ENCODE measurements at regions not wholly inside any gene's neighbourhood (a gene's known extent, or its start where the extent isn't known, plus 50 kb on each side); places are given as distances from the start of the nearest gene placed in this dataset.

DNA sequence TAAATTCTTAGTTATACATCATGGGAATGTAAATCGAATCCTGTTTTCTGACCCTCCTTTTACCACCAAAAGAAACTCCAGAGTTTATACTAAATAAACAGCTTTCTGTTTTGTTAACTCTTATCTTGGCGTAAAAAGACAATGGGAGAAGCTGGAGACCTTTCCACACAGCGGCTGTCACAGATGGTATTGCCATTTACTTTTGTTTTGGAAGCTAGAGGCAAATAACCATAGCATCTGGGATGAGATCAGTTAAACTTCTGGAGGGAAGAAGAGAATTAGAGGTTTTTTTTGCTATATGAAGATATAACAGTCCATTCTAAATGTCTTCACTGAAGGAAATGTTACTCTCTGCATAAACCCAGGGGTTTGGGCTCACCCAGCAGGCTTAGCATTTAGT is 258.9 kb downstream of the REEP3 start:
- TF ChIP-seq, protein P1, sequence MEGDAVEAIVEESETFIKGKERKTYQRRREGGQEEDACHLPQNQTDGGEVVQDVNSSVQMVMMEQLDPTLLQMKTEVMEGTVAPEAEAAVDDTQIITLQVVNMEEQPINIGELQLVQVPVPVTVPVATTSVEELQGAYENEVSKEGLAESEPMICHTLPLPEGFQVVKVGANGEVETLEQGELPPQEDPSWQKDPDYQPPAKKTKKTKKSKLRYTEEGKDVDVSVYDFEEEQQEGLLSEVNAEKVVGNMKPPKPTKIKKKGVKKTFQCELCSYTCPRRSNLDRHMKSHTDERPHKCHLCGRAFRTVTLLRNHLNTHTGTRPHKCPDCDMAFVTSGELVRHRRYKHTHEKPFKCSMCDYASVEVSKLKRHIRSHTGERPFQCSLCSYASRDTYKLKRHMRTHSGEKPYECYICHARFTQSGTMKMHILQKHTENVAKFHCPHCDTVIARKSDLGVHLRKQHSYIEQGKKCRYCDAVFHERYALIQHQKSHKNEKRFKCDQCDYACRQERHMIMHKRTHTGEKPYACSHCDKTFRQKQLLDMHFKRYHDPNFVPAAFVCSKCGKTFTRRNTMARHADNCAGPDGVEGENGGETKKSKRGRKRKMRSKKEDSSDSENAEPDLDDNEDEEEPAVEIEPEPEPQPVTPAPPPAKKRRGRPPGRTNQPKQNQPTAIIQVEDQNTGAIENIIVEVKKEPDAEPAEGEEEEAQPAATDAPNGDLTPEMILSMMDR (IDR thresholded peaks at IDR 0.05; ENCODE audit: low read depth, low read length, missing control alignments) = no peak
- H3K4me3 ChIP-seq (ENCODE audit: low read depth, low read length) = no peak overlapping the region
- DNase-seq (ENCODE audit: low read depth) = no peak

DNA sequence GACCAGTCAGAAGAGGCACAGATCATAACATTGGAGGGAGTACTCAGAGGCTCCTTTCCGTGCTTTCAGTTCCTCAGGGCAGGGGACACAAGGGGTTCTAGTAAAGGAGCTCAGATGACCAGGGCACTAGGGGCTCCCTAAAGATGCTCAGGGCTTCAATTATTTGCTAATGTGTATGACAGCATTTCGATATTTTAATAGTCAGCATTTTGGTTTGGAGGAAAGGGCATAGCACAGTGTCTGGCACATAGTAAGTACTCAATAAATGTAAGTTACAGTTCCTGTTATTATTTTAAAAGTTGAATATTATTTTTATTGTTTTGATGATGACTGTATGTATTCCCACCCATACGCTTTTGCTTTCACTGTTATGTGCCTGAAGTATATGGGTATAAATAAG is 260.0 kb downstream of the REEP3 start:
- H3K4me3 ChIP-seq (ENCODE audit: low read depth, low read length) = no peak overlapping the region
- no peak for DNase-seq (ENCODE audit: low read depth)
- TF ChIP-seq, protein P1 (IDR thresholded peaks at IDR 0.05; ENCODE audit: low read depth, low read length, missing control alignments) = no peak

DNA sequence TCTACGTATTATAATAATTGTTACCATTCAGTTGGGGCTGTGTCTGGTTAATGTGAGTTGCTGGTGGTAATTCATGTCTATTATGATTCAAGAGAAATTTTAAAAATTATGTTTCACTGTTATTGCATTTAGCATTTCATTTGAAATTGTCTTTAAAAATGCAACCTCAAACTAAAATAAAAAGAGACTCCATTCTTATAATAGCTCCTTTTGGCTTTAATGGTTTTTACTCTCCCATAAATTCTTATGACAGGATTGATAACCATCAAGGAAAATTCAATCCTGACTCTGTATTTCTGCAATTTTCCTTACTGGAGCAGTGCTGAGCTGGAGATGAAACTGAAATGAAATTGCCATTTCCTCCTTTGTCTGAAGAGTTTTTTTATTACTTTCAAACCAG is 262.7 kb downstream of the REEP3 start:
- DNase-seq (ENCODE audit: low read depth) = no peak
- H3K4me3 ChIP-seq (ENCODE audit: low read depth, low read length) = no peak overlapping the region
- TF ChIP-seq, protein P1 (IDR thresholded peaks at IDR 0.05; ENCODE audit: low read depth, low read length, missing control alignments) = no peak

DNA sequence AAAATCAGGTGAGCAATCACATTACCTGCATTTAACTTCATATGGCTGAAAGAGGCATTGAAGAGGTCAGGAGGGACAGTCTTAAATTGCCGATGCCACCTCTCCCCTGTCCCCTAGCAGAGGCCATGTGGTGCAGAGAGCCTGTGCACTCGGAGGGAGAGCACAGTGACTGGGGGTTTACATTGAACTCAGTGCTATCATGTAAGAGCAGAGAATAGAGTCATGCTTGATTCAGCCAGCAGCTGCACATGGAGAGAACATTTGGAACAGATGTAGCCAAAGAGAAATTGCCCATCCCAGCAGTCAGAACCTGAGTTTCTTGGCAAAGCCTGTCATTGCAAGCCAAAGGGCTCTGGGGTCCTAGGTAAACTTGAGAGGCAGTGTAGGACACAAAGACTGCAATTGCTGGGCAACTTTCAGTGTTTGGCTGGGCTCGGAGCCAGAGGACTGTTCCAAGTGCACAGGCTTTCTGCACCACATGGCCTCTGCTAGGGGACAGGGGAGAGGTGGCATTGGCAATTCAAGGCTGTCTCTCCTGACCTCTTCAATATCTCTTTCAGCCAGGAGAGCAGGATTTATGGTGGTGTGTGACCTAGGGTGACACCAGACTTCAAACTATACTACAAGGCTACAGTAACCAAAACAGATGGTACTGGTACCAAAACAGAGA is 267.1 kb downstream of the REEP3 start:
- TF ChIP-seq, protein P1 (IDR thresholded peaks at IDR 0.05; ENCODE audit: low read depth, low read length, missing control alignments) = no peak
- H3K4me3 ChIP-seq (ENCODE audit: low read depth, low read length) = no peak overlapping the region
- no peak for DNase-seq (ENCODE audit: low read depth)

DNA sequence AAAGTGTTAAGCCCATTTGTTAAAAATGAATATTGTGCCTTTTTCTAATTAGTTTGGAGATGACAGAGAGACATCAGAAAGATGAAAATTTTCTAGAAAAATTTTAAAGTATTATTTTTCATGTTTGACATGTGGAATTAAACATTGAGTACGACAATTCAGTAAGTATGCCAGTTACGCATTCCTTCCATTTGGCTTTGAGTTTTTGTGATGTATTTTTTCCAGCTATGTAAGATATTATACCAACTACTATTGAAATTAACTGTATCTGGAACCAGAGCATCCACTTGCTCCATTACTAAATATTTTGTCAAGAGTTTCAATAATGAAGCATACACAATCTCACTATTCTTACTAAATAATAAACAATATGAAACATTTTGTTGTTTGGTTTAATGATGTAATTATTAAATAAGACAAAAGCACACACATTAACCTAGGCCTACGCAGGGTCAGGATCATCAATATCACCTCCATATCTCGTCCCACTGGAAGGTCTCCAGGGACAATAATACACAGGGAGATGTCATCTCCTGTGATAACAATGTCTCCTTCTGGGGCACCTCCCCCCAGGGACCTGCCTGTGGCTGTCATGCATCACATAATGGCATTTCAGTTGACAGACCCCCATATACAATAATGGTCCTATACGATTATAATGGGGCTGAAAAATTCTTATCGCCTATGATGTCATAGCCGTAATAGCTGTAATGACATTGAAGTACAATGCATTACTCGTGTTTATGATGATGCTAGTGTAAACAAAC is 274.1 kb downstream of the REEP3 start:
- no peak overlapping the region for H3K4me3 ChIP-seq (ENCODE audit: low read depth, low read length)
- DNase-seq (ENCODE audit: low read depth) = no peak
- TF ChIP-seq, protein P1 (IDR thresholded peaks at IDR 0.05; ENCODE audit: low read depth, low read length, missing control alignments) = no peak

DNA sequence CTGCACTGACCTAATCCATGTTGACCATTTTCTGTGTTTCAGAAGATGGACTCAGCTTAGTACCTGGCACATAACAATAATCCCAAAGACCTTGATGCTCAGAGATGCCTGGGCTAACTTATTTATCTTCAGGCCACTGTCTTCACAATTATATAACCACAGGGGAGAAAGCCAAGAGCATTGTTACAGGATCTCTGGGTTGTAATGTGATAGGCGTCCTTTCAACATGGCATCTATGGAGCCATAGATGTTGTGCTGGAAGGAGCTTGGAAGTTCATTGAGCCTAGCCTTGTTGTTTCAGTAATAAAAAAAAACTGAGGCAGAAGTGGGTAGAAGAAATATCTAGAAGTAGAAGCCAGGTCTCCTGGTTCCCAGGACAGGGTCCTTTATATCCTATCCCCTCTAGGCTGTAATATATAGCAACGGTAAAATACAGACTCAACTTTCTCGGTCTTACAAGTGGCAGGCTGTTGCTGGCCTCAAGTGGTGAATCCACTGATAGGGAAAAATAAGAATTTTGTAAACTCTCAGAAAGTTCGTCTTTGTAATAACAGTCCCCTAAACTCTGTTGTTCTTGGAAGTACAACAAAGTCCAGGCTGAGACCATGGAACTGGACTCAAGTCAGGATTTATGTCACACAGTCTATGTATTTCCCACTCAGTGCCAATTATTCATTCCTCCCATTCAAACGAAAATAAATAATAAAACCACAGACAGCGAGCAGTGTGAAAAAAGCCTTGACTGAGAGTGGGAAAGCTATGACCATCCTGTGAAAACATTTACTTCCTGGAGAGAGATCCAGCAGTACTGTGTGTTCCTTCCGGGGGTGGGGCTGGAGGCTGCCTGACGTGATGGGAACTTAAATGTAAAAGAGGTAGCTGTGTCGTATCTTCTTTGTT is 277.6 kb downstream of the REEP3 start:
- no peak overlapping the region for H3K4me3 ChIP-seq (ENCODE audit: low read depth, low read length)
- TF ChIP-seq, protein P1 (IDR thresholded peaks at IDR 0.05; ENCODE audit: low read depth, low read length, missing control alignments) = no peak
- DNase-seq (ENCODE audit: low read depth) = no peak

Data from GM12864 (cell line).